CD4-positive, alpha-beta T cell (primary cell): ENCODE measurements at regions not wholly inside any gene's neighbourhood (a gene's known extent, or its start where the extent isn't known, plus 50 kb on each side); places are given as distances from the start of the nearest gene placed in this dataset.

ENCODE experiments used
- ATAC-seq: fragments of 200-7000 bp; cut with Tn5 transposase; one replicate; pipeline ENCODE4 v1.10.0; 2022; ENCODE audit warnings: mild to moderate bottlenecking; ENCODE audit not compliant: poor library complexity
- CTCF ChIA-PET: fragments of 350-600 bp; sonication (Branson Sonifier 250); formaldehyde crosslinking; loops from one replicate; lab custom pipeline; 2021; ENCODE audit warnings: antibody characterized with exemption, inconsistent platforms; lab: Charles Lee
- POLR2A ChIA-PET: fragments of 350-600 bp; sonication (Branson Sonifier 250); formaldehyde crosslinking; loops from one replicate; lab custom pipeline; 2021; ENCODE audit warnings: antibody characterized with exemption, inconsistent platforms; lab: Charles Lee
- DNase-seq, 14 experiments: peaks; one replicate each; pipeline ENCODE4 v3.0.0-alpha.2; 2013 to 2020; ENCODE audit warnings: mixed read lengths in 2 of 14
- H3K27ac ChIP-seq, 2 donors: one replicate each; pipeline versions ENCODE4 v1.5.1 to v1.7.0; 2013; ENCODE audit warnings: low read length in 2 of 2, low read depth in 1 of 2, mild to moderate bottlenecking in 1 of 2
- H3K27me3 ChIP-seq, 2 experiments: 1 replicate in 1 of 2; 2 replicates in 1 of 2; pipeline versions ENCODE4 v1.6.1 to v1.7.0; 2013; ENCODE audit warnings: low read length in 2 of 2, control low read depth in 1 of 2, mild to moderate bottlenecking in 1 of 2, moderate library complexity in 1 of 2; ENCODE audit not compliant: insufficient read depth in 2 of 2, control insufficient read depth in 1 of 2
- H3K36me3 ChIP-seq: one replicate; pipeline ENCODE4 v1.6.1; 2013; ENCODE audit warnings: low read length, control low read depth; ENCODE audit not compliant: insufficient read depth
- H3K4me1 ChIP-seq: one replicate; pipeline ENCODE4 v1.6.1; 2013; ENCODE audit warnings: low read length, control low read depth; ENCODE audit not compliant: insufficient read depth
- H3K4me3 ChIP-seq: one replicate; pipeline ENCODE4 v1.5.1; 2013; ENCODE audit warnings: mild to moderate bottlenecking, low read length, moderate library complexity
- H3K9me3 ChIP-seq, 2 experiments: 1 replicate in 1 of 2; 2 replicates in 1 of 2; pipeline versions ENCODE4 v1.6.1 to v1.7.0; 2013; ENCODE audit warnings: low read length in 2 of 2, mild to moderate bottlenecking in 2 of 2, control low read depth in 1 of 2, moderate library complexity in 1 of 2; ENCODE audit not compliant: control insufficient read depth in 1 of 2, insufficient read depth in 1 of 2
- H3K27ac Mint-ChIP-seq: one replicate; pipeline ENCODE4 v1.8.0; 2020; ENCODE audit warnings: mixed read lengths
- H3K27me3 Mint-ChIP-seq: one replicate; pipeline ENCODE4 v1.8.0; 2021; ENCODE audit warnings: mixed read lengths
- H3K36me3 Mint-ChIP-seq: one replicate; pipeline ENCODE4 v1.8.0; 2021; ENCODE audit warnings: low read depth, mixed read lengths
- H3K4me1 Mint-ChIP-seq: one replicate; pipeline ENCODE4 v1.8.0; 2021; ENCODE audit warnings: low read depth, mixed read lengths
- H3K4me3 Mint-ChIP-seq: one replicate; pipeline ENCODE4 v1.8.0; 2020; ENCODE audit warnings: mild to moderate bottlenecking, mixed read lengths
- H3K9me3 Mint-ChIP-seq: one replicate; pipeline ENCODE4 v1.8.0; 2020; ENCODE audit warnings: mixed read lengths
- intact Hi-C, 2 experiments: fragments of 100-400 bp; cut with DNase I in 1 of 2; cut with micrococcal nuclease in 1 of 2; formaldehyde crosslinking; loops; one replicate each; pipeline versions ENCODE4 v1.15.1 to v1.9.0; 2023 to 2025; cut with DNase I, micrococcal nuclease
- TF ChIP-seq, protein P1 (sequence below): fragments of 200-600 bp; IDR thresholded peaks from one replicate; pipeline ENCODE4 v1.8.0; 2022; ENCODE audit warnings: antibody characterized with exemption, mild to moderate bottlenecking

DNA sequence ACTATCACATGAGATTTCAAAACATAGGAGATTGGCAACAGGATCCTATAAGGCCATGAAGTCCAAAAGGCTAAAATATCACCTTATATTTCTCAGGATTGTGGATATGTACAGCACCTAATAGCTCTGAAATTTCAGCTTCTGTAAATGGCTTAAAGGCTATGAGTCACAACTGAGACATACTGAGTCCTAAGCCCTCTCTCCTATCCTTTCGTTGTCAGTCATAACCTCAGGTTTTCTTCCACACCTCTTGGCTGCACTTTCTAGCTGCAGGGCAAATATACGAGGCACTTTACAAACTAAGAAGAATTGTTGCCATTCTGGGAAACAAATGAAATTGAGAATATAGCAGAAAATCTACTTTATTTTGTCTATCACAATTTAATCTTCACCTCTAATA, 969.9 kb upstream of the EPHA7 start:
- Mint-ChIP-seq H3K36me3 (no peaks in the 10 kb centered on the region), H3K9me3 (peaks cover 2% of the 10 kb centered on the region), H3K4me3 (no peak overlapping the region), H3K27ac (no peak overlapping the region), H3K27me3 (no peaks in the 10 kb centered on the region), H3K4me1 (no peaks in the 10 kb centered on the region)
- no peaks in the 10 kb centered on the region for H3K36me3 ChIP-seq
- CTCF ChIA-PET: no interaction called here
- intact Hi-C loops: no loop called here
- POLR2A ChIA-PET: no interaction called here
- no peaks in the 10 kb centered on the region for H3K9me3 ChIP-seq
- no peak for ATAC-seq
- H3K4me3 ChIP-seq: no peak overlapping the region
- DNase-seq: no peak
- no peaks in the 10 kb centered on the region for H3K27me3 ChIP-seq
- no peak overlapping the region for H3K27ac ChIP-seq
- TF ChIP-seq, protein P1, sequence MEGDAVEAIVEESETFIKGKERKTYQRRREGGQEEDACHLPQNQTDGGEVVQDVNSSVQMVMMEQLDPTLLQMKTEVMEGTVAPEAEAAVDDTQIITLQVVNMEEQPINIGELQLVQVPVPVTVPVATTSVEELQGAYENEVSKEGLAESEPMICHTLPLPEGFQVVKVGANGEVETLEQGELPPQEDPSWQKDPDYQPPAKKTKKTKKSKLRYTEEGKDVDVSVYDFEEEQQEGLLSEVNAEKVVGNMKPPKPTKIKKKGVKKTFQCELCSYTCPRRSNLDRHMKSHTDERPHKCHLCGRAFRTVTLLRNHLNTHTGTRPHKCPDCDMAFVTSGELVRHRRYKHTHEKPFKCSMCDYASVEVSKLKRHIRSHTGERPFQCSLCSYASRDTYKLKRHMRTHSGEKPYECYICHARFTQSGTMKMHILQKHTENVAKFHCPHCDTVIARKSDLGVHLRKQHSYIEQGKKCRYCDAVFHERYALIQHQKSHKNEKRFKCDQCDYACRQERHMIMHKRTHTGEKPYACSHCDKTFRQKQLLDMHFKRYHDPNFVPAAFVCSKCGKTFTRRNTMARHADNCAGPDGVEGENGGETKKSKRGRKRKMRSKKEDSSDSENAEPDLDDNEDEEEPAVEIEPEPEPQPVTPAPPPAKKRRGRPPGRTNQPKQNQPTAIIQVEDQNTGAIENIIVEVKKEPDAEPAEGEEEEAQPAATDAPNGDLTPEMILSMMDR: no peak
- H3K4me1 ChIP-seq: no peaks in the 10 kb centered on the region

DNA sequence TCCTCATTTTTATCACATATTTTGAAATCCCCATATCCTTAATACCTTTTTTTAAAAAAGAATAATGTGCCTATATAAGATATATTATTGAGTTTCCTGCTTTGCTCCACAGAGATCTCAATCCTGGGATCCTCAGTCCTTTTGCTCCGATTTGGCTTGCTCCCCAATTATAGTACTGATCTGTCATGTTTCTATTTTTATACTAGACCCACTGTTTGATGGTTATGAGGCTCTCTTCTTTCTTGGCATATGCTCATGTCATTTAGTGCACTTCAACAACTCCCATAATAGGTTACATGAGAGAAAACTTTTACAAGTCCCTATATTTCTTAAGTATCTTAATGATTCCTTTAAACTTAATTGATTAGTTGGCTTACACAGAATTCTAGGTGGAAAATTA, 958.5 kb upstream of the EPHA7 start:
- ChIA-PET CTCF (no interaction called here), POLR2A (no interaction called here)
- Mint-ChIP-seq H3K4me3 (no peak overlapping the region), H3K27me3 (no peaks in the 10 kb centered on the region), H3K36me3 (no peaks in the 10 kb centered on the region), H3K9me3 (peaks cover 4% of the 10 kb centered on the region), H3K4me1 (no peaks in the 10 kb centered on the region), H3K27ac (no peak overlapping the region)
- H3K27ac ChIP-seq: no peak overlapping the region
- H3K9me3 ChIP-seq: no peaks in the 10 kb centered on the region
- H3K4me1 ChIP-seq: no peaks in the 10 kb centered on the region
- TF ChIP-seq, protein P1: no peak
- H3K27me3 ChIP-seq: no peaks in the 10 kb centered on the region
- ATAC-seq (no peak), DNase-seq (no peak)
- H3K36me3 ChIP-seq: no peaks in the 10 kb centered on the region
- H3K4me3 ChIP-seq: no peak overlapping the region
- intact Hi-C loops: no loop called here

DNA sequence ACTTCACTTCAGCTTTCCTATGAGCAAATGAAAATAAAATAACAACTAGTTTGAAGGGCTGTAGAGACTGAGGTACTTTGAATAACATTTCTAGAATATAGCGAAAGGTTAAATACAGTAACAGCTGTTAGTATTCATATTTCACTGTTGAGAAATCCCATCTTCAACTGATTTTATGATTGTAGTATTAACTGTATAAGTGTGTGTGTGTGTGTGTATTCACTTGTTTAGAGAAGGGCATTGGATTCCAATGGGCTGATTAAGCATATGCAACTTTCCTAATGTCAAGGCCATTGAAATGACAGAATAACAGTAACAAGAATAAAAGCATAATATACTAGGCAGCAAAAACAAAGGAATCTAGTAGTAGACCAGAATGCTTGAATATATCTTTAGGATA, 957.5 kb upstream of the EPHA7 start:
- H3K27ac ChIP-seq: no peak overlapping the region
- Mint-ChIP-seq H3K27me3 (no peaks in the 10 kb centered on the region), H3K4me1 (no peaks in the 10 kb centered on the region), H3K4me3 (no peak overlapping the region), H3K27ac (no peak overlapping the region), H3K9me3 (peaks cover 4% of the 10 kb centered on the region), H3K36me3 (no peaks in the 10 kb centered on the region)
- CTCF ChIA-PET: no interaction called here
- POLR2A ChIA-PET: no interaction called here
- DNase-seq (no peak), ATAC-seq (no peak)
- H3K4me3 ChIP-seq: no peak overlapping the region
- no peaks in the 10 kb centered on the region for H3K27me3 ChIP-seq
- H3K9me3 ChIP-seq: no peaks in the 10 kb centered on the region
- TF ChIP-seq, protein P1: no peak
- intact Hi-C loops: no loop called here
- H3K4me1 ChIP-seq: no peaks in the 10 kb centered on the region
- no peaks in the 10 kb centered on the region for H3K36me3 ChIP-seq
